Ishikawa (cell line): ENCODE measurements at regions not wholly inside any gene's neighbourhood (a gene's known extent, or its start where the extent isn't known, plus 50 kb on each side); places are given as distances from the start of the nearest gene placed in this dataset.

ENCODE experiments used
- EGR1 ChIP-seq: IDR thresholded peaks from 2 replicates; pipeline ENCODE4 v1.6.1; 2012
- EP300 ChIP-seq: IDR thresholded peaks from 2 replicates; pipeline ENCODE4 v1.6.1; 2012; ENCODE audit warnings: borderline replicate concordance
- MAX ChIP-seq: IDR thresholded peaks from 2 replicates; pipeline ENCODE4 v1.6.1; 2012
- RAD21 ChIP-seq: IDR thresholded peaks from 2 replicates; pipeline ENCODE4 v1.6.1; 2012; ENCODE audit warnings: low read depth
- TEAD4 ChIP-seq: IDR thresholded peaks from 2 replicates; pipeline ENCODE4 v1.6.1; 2012
- YY1 ChIP-seq: IDR thresholded peaks from 2 replicates; pipeline ENCODE4 v1.6.1; 2012; ENCODE audit warnings: low read depth

- no peak for TF ChIP-seq TEAD4
- no peak for TF ChIP-seq RAD21
- no peak for TF ChIP-seq YY1
- no peak for TF ChIP-seq EP300
- TF ChIP-seq EGR1: no peak
- no peak for TF ChIP-seq MAX
These were observed 88.1 kb upstream of the FAM3C start for GRCh38 chr7:121484089-121484763.
